ENCODE measurements at regions not wholly inside any gene's neighbourhood (a gene's known extent, or its start where the extent isn't known, plus 50 kb on each side); places are given as distances from the start of the nearest gene placed in this dataset.

- TF ChIP-seq CTCF (IDR thresholded peaks at IDR 0.05): no peak
- TF ChIP-seq EZH2 (IDR thresholded peaks at IDR 0.05; ENCODE audit: borderline replicate concordance, insufficient read depth, low read depth, low read length, poor library complexity, severe bottlenecking): no peak
Measured at GRCh38 chr1:228669242-228669585, 66.1 kb upstream of the RHOU start.

Data from B cell (primary cell).